K562 (cell line): ENCODE measurements at regions not wholly inside any gene's neighbourhood (a gene's known extent, or its start where the extent isn't known, plus 50 kb on each side); places are given as distances from the start of the nearest gene placed in this dataset.

Experiments
- ATAC-seq: fragments of 200-7000 bp; cut with Tn5 transposase; 3 replicates; pipeline ENCODE4 v1.9.1; 2020; ENCODE audit warnings: moderate library complexity
- BruUV-seq: library from RNA; stranded (reverse); fragments of 400-500 nt; replicated peaks from 2 replicates; lab custom pipeline; 2021; lab: Mats Ljungman, UMichigan
- CTCF ChIA-PET: fragments of 300-600 bp; formaldehyde crosslinking; extraction: SDS; loops from one replicate; lab custom pipeline; 2021; ENCODE audit warnings: low intra/inter-chr PET ratio; lab: Yijun Ruan, JAX
- POLR2A ChIA-PET: fragments of 300-600, 350-650 bp; sonication (Branson Sonifier 250); formaldehyde crosslinking; extraction: SDS; loops from one replicate; lab custom pipeline; 2021; ENCODE audit warnings: antibody characterized with exemption, inconsistent platforms; lab: Yijun Ruan, JAX
- DNase-seq, 4 experiments: peaks; one replicate each; pipeline versions ENCODE4 v3.0.0 to v3.0.0-alpha.2; 2011 to 2018; ENCODE audit warnings: low spot score in 3 of 4, mixed read lengths in 3 of 4; ENCODE audit errors: extremely low read depth in 1 of 4
- FAIRE-seq: peaks from 2 replicates; lab custom pipeline; 2011; peaks lifted over from hg19 to GRCh38; lab: Jason Lieb, UNC
- H2AFZ ChIP-seq: 2 replicates; pipeline ENCODE4 v1.6.0; 2011; ENCODE audit warnings: low read depth, low read length, control low read depth, inconsistent platforms
- H3K27ac ChIP-seq: fragments of 200-600 bp; 3 replicates; pipeline ENCODE4 v1.8.0; 2011; ENCODE audit warnings: low read depth, mild to moderate bottlenecking, control low read depth, inconsistent platforms, low read length, moderate library complexity, mixed read lengths; ENCODE audit errors: extremely low read depth
- H3K27me3 ChIP-seq, 2 experiments: fragments of 300-600 bp in 1 of 2; 2 replicates in 1 of 2; 3 replicates in 1 of 2; pipeline versions ENCODE4 v1.6.0 to v1.8.0; 2011; ENCODE audit warnings: inconsistent platforms in 2 of 2, low read length in 2 of 2, mild to moderate bottlenecking in 1 of 2, mixed read lengths in 1 of 2, moderate library complexity in 1 of 2; ENCODE audit not compliant: control insufficient read depth in 2 of 2, insufficient read depth in 2 of 2
- H3K36me3 ChIP-seq: fragments of 300-600 bp; 3 replicates; pipeline ENCODE4 v1.8.0; 2011; ENCODE audit warnings: mild to moderate bottlenecking, low read length, inconsistent platforms; ENCODE audit not compliant: control insufficient read depth, insufficient read depth
- H3K4me1 ChIP-seq, 2 experiments: fragments of 200-600 bp in 1 of 2; replicated peaks in 1 of 2; 2 replicates in 1 of 2; 3 replicates in 1 of 2; pipeline versions ENCODE4 v1.5.1 to v1.8.0; 2011; ENCODE audit warnings: inconsistent platforms in 2 of 2, low read length in 2 of 2, mild to moderate bottlenecking in 1 of 2, mixed read lengths in 1 of 2, moderate library complexity in 1 of 2; ENCODE audit not compliant: control insufficient read depth in 2 of 2, insufficient read depth in 2 of 2
- H3K4me2 ChIP-seq: 2 replicates; pipeline ENCODE4 v1.6.1; 2011; ENCODE audit warnings: low read length, control low read depth, inconsistent platforms, mixed read lengths; ENCODE audit not compliant: insufficient read depth
- H3K4me3 ChIP-seq: fragments of 200-600 bp; sonication (generic), shearing (Covaris generic); 2 replicates; pipeline ENCODE4 v1.5.1; 2016; ENCODE audit warnings: control low read depth, inconsistent platforms
- H3K79me2 ChIP-seq: fragments of 200-600 bp; 3 replicates; pipeline ENCODE4 v1.8.0; 2011; ENCODE audit warnings: low read length, inconsistent platforms; ENCODE audit not compliant: control insufficient read depth, insufficient read depth
- H3K9ac ChIP-seq, 2 experiments: 2 replicates each; pipeline versions ENCODE4 v1.6.0 to v1.6.1; 2011; ENCODE audit warnings: low read depth in 2 of 2, low read length in 2 of 2, control low read depth in 1 of 2, inconsistent platforms in 1 of 2, mild to moderate bottlenecking in 1 of 2, mixed read lengths in 1 of 2; ENCODE audit not compliant: insufficient read depth in 1 of 2
- H3K9me1 ChIP-seq: one replicate; pipeline ENCODE4 v1.6.0; 2011; ENCODE audit warnings: inconsistent platforms, mild to moderate bottlenecking, low read length, moderate library complexity; ENCODE audit not compliant: control insufficient read depth, insufficient read depth
- H3K9me3 ChIP-seq: replicated peaks from 2 replicates; pipeline ENCODE4 v1.5.1; 2011; ENCODE audit warnings: low read depth, low read length, inconsistent platforms; ENCODE audit not compliant: control insufficient read depth, insufficient read depth
- H4K20me1 ChIP-seq: replicated peaks from 2 replicates; pipeline ENCODE4 v1.6.1; 2011; ENCODE audit warnings: low read length, inconsistent platforms, mixed read lengths; ENCODE audit not compliant: control insufficient read depth, insufficient read depth
- ATF1 ChIP-seq, 2 experiments: fragments of 450-650 bp in 1 of 2; IDR thresholded peaks; 2 replicates each; pipeline ENCODE4 v1.6.1; 2016; ENCODE audit warnings: missing compliant biosample characterization in 1 of 2, missing genetic modification characterization in 1 of 2
- BHLHE40 ChIP-seq: IDR thresholded peaks from 2 replicates; pipeline ENCODE4 v1.6.1; 2011; ENCODE audit warnings: low read length, improper control_type of control experiment
- CHCHD3 ChIP-seq: fragments of 250-450 bp; sonication (Bioruptor Pico); IDR thresholded peaks from 2 replicates; pipeline ENCODE4 v2.1.2; 2022; ENCODE audit warnings: mild to moderate bottlenecking
- CTBP1 ChIP-seq: fragments of 450-650 bp; IDR thresholded peaks from 2 replicates; pipeline ENCODE4 v1.6.1; 2016; ENCODE audit warnings: borderline replicate concordance
- DDX20 ChIP-seq: fragments of 450-650 bp; IDR thresholded peaks from 2 replicates; pipeline ENCODE4 v1.6.1; 2016; ENCODE audit warnings: missing genetic modification characterization, low read depth, mild to moderate bottlenecking, missing compliant biosample characterization, moderate library complexity
- FOXJ2 ChIP-seq: fragments of 200-800 bp; sonication (Bioruptor generic); IDR thresholded peaks from 2 replicates; pipeline ENCODE4 v1.6.1; 2016; ENCODE audit warnings: missing genetic modification characterization, missing compliant biosample characterization
- MIER1 ChIP-seq: fragments of 450-650 bp; IDR thresholded peaks from 2 replicates; pipeline ENCODE4 v1.6.1; 2016; ENCODE audit warnings: antibody characterized with exemption, mild to moderate bottlenecking, low read depth
- POLR2AphosphoS5 ChIP-seq: IDR thresholded peaks from 2 replicates; pipeline ENCODE4 v1.6.1; 2011; ENCODE audit warnings: mild to moderate bottlenecking, low read depth, low read length, moderate library complexity; ENCODE audit not compliant: control insufficient read depth, insufficient read depth
- POLR2B ChIP-seq: fragments of 450-650 bp; IDR thresholded peaks from 2 replicates; pipeline ENCODE4 v1.6.1; 2018; ENCODE audit warnings: low read depth; ENCODE audit not compliant: partially characterized antibody
- PURB ChIP-seq: sonication (generic); formaldehyde crosslinking; IDR thresholded peaks from 2 replicates; pipeline ENCODE4 v1.9.0; 2021; ENCODE audit warnings: low read depth, mild to moderate bottlenecking, missing genetic modification reagents
- PYGO2 ChIP-seq: fragments of 450-650 bp; IDR thresholded peaks from 2 replicates; pipeline ENCODE4 v1.6.1; 2016; ENCODE audit warnings: mild to moderate bottlenecking, missing genetic modification characterization, moderate library complexity, missing compliant biosample characterization
- SMARCA4 ChIP-seq: fragments of 450-650 bp; IDR thresholded peaks from 2 replicates; pipeline ENCODE4 v1.6.1; 2016
- WGBS: fragments of 100-300 bp; shearing (Covaris generic); methylation state at CpG from one replicate; pipeline ENCODE4 v1.1.6; 2016; ENCODE audit warnings: low coverage, mixed read lengths; ENCODE audit not compliant: insufficient coverage; ENCODE audit errors: missing lambda C conversion rate; 5-methylcytosine and 5-hydroxymethylcytosine counted together
- in situ Hi-C: fragments of 300-500 bp; cut with MboI; formaldehyde crosslinking; loops from 4 replicates; pipeline ENCODE4 v1.15.0; 2018; ENCODE audit warnings: inconsistent platforms, mixed read lengths
- intact Hi-C: fragments of 100-400 bp; cut with micrococcal nuclease; formaldehyde crosslinking; loops from 2 replicates; pipeline ENCODE4 v1.14.2; 2022
- TF ChIP-seq, protein P1 (sequence below): fragments of 250-450 bp; sonication (Bioruptor Pico); IDR thresholded peaks from 2 replicates; pipeline ENCODE4 v1.5.0; 2020; ENCODE audit warnings: mild to moderate bottlenecking, borderline replicate concordance
- TF ChIP-seq, protein P2 (sequence below): fragments of 450-650 bp; IDR thresholded peaks from 2 replicates; pipeline ENCODE4 v1.6.1; 2016; ENCODE audit warnings: antibody characterized with exemption
- TF ChIP-seq, protein P3 (sequence below): sonication (generic); formaldehyde crosslinking; IDR thresholded peaks from 2 replicates; pipeline ENCODE4 v1.8.0; 2022; ENCODE audit warnings: missing genetic modification reagents, mild to moderate bottlenecking, moderate library complexity, borderline replicate concordance

DNA sequence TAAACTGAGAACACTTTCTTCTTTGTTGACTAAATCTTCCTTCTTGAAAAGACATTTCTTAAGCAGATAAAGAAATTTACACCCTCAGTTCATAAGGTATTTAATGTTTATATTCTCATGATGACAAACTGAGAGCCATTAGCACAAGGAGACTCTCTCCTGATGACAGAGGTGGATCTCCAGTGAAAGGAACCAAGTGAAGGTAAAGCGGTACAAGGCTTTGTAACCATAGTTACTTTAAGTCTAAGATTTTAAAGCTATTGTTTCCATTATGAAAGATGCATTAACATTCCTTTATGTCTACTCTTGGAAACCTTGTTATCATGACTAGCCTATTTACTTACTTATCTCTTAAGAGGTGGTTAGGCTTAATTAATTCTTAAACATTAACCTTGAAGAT is 737.1 kb downstream of the MECOM start:
- Histone ChIP-seq H3K4me1 (no peaks in the 10 kb centered on the region), H2AFZ (no peak overlapping the region), H4K20me1 (no peaks in the 10 kb centered on the region), H3K4me2 (no peak overlapping the region), H3K4me3 (no peak overlapping the region), H3K9ac (no peak overlapping the region), H3K36me3 (no peaks in the 10 kb centered on the region), H3K79me2 (no peaks in the 10 kb centered on the region), H3K9me3 (no peaks in the 10 kb centered on the region), H3K9me1 (no peaks in the 10 kb centered on the region), H3K27me3 (no peaks in the 10 kb centered on the region), H3K27ac (no peak overlapping the region)
- TF ChIP-seq POLR2B (no peak), ATF1 (CRISPR knock-in tag; IDR thresholded peaks at IDR 0.05) (no peak), ATF1 (tag; IDR thresholded peaks at IDR 0.05) (no peak), PURB (no peak), DDX20 (tag) (no peak), POLR2AphosphoS5 (no peak), CTBP1 (no peak), CHCHD3 (CRISPR knock-in tag) (no peak), MIER1 (no peak), SMARCA4 (no peak), FOXJ2 (tag) (no peak), PYGO2 (no peak), BHLHE40 (no peak)
- TF ChIP-seq, protein P1, sequence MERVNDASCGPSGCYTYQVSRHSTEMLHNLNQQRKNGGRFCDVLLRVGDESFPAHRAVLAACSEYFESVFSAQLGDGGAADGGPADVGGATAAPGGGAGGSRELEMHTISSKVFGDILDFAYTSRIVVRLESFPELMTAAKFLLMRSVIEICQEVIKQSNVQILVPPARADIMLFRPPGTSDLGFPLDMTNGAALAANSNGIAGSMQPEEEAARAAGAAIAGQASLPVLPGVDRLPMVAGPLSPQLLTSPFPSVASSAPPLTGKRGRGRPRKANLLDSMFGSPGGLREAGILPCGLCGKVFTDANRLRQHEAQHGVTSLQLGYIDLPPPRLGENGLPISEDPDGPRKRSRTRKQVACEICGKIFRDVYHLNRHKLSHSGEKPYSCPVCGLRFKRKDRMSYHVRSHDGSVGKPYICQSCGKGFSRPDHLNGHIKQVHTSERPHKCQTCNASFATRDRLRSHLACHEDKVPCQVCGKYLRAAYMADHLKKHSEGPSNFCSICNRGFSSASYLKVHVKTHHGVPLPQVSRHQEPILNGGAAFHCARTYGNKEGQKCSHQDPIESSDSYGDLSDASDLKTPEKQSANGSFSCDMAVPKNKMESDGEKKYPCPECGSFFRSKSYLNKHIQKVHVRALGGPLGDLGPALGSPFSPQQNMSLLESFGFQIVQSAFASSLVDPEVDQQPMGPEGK (CRISPR knock-in tag), result no peak
- TF ChIP-seq, protein P2, sequence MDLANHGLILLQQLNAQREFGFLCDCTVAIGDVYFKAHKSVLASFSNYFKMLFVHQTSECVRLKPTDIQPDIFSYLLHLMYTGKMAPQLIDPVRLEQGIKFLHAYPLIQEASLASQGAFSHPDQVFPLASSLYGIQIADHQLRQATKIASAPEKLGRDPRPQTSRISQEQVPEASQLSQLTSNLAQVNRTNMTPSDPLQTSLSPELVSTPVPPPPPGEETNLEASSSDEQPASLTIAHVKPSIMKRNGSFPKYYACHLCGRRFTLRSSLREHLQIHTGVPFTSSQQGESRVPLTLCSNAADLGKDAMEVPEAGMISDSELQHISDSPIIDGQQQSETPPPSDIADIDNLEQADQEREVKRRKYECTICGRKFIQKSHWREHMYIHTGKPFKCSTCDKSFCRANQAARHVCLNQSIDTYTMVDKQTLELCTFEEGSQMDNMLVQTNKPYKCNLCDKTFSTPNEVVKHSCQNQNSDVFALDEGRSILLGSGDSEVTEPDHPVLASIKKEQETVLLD, result no peak
- TF ChIP-seq, protein P3, sequence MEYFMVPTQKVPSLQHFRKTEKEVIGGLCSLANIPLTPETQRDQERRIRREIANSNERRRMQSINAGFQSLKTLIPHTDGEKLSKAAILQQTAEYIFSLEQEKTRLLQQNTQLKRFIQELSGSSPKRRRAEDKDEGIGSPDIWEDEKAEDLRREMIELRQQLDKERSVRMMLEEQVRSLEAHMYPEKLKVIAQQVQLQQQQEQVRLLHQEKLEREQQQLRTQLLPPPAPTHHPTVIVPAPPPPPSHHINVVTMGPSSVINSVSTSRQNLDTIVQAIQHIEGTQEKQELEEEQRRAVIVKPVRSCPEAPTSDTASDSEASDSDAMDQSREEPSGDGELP (CRISPR knock-in tag), result no peak
- no TSS peak for BruUV-seq
- ChIA-PET CTCF (no interaction called here), POLR2A (no interaction called here)
- intact Hi-C loops, result no loop called here
- ATAC-seq (no peak), DNase-seq (no peak), FAIRE-seq (no peak)
- WGBS, result 0% methylated on average over 1 of the region's 1 CpG
- in situ Hi-C loops, result no loop called here
